GM19468 (cell line): ENCODE measurements at regions not wholly inside any gene's neighbourhood (a gene's known extent, or its start where the extent isn't known, plus 50 kb on each side); places are given as distances from the start of the nearest gene placed in this dataset.

Experiments
- ATAC-seq: cut with Tn5 transposase; IDR thresholded peaks from one replicate; pipeline ENCODE4 v1.9.1; 2021; ENCODE audit warnings: mild to moderate bottlenecking, moderate library complexity, moderate number of reproducible peaks; ENCODE audit not compliant: unreplicated experiment; ENCODE audit errors: extremely low read depth

GRCh38 chr7:156549636-156550035 is 90.9 kb upstream of the RNF32 start:
- no peak for ATAC-seq

- no peak for ATAC-seq
Measured at GRCh38 chr7:156547884-156548561, 92.6 kb upstream of the RNF32 start.

- no peak for ATAC-seq
Measured at GRCh38 chr7:156545979-156546378, 94.6 kb upstream of the RNF32 start.

- no peak for ATAC-seq
Measured at GRCh38 chr7:156544919-156545715, 95.5 kb upstream of the RNF32 start.

- no peak for ATAC-seq
Measured at GRCh38 chr7:156543699-156544598, 96.6 kb upstream of the RNF32 start.

GRCh38 chr7:156540619-156541165 is 99.9 kb upstream of the RNF32 start:
- no peak for ATAC-seq

- ATAC-seq = no peak
Measured at GRCh38 chr7:156539999-156540398, 100.6 kb upstream of the RNF32 start.

- ATAC-seq = no peak
Measured at GRCh38 chr7:156537006-156537405, 103.6 kb upstream of the RNF32 start.

- ATAC-seq = no peak
Measured at GRCh38 chr7:156534925-156535324, 105.6 kb upstream of the RNF32 start.

GRCh38 chr7:156533964-156534363 is 106.6 kb upstream of the RNF32 start:
- no peak for ATAC-seq

- ATAC-seq = no peak
Measured at GRCh38 chr7:156533420-156533819, 107.2 kb upstream of the RNF32 start.

- no peak for ATAC-seq
Measured at GRCh38 chr7:156532016-156532602, 108.5 kb upstream of the RNF32 start.

- ATAC-seq = no peak
Measured at GRCh38 chr7:156529956-156530355, 110.6 kb upstream of the RNF32 start.

GRCh38 chr7:156527458-156527890 is 113.1 kb upstream of the RNF32 start:
- ATAC-seq = no peak

- no peak for ATAC-seq
Measured at GRCh38 chr7:156524818-156525597, 115.6 kb upstream of the RNF32 start.

GRCh38 chr7:156523447-156524048 is 117.0 kb upstream of the RNF32 start:
- no peak for ATAC-seq

- no peak for ATAC-seq
Measured at GRCh38 chr7:156522801-156523200, 117.8 kb upstream of the RNF32 start.

- ATAC-seq = no peak
Measured at GRCh38 chr7:156519070-156519469, 121.5 kb upstream of the RNF32 start.

GRCh38 chr7:156518466-156518865 is 122.1 kb upstream of the RNF32 start:
- no peak for ATAC-seq
